K562 (cell line): ENCODE measurements at regions not wholly inside any gene's neighbourhood (a gene's known extent, or its start where the extent isn't known, plus 50 kb on each side); places are given as distances from the start of the nearest gene placed in this dataset.

ENCODE experiments used
- ATAC-seq: fragments of 200-7000 bp; cut with Tn5 transposase; 3 replicates; pipeline ENCODE4 v1.9.1; 2020; ENCODE audit warnings: moderate library complexity
- BruUV-seq: library from RNA; stranded (reverse); fragments of 400-500 nt; replicated peaks from 2 replicates; lab custom pipeline; 2021; lab: Mats Ljungman, UMichigan
- CTCF ChIA-PET: fragments of 300-600 bp; formaldehyde crosslinking; extraction: SDS; loops from one replicate; lab custom pipeline; 2021; ENCODE audit warnings: low intra/inter-chr PET ratio; lab: Yijun Ruan, JAX
- POLR2A ChIA-PET: fragments of 300-600, 350-650 bp; sonication (Branson Sonifier 250); formaldehyde crosslinking; extraction: SDS; loops from one replicate; lab custom pipeline; 2021; ENCODE audit warnings: antibody characterized with exemption, inconsistent platforms; lab: Yijun Ruan, JAX
- DNase-seq, 4 experiments: peaks; one replicate each; pipeline versions ENCODE4 v3.0.0 to v3.0.0-alpha.2; 2011 to 2018; ENCODE audit warnings: low spot score in 3 of 4, mixed read lengths in 3 of 4; ENCODE audit errors: extremely low read depth in 1 of 4
- FAIRE-seq: peaks from 2 replicates; lab custom pipeline; 2011; peaks lifted over from hg19 to GRCh38; lab: Jason Lieb, UNC
- H2AFZ ChIP-seq: 2 replicates; pipeline ENCODE4 v1.6.0; 2011; ENCODE audit warnings: low read depth, low read length, control low read depth, inconsistent platforms
- H3K27ac ChIP-seq: fragments of 200-600 bp; 3 replicates; pipeline ENCODE4 v1.8.0; 2011; ENCODE audit warnings: low read depth, mild to moderate bottlenecking, control low read depth, inconsistent platforms, low read length, moderate library complexity, mixed read lengths; ENCODE audit errors: extremely low read depth
- H3K27me3 ChIP-seq, 2 experiments: fragments of 300-600 bp in 1 of 2; 2 replicates in 1 of 2; 3 replicates in 1 of 2; pipeline versions ENCODE4 v1.6.0 to v1.8.0; 2011; ENCODE audit warnings: inconsistent platforms in 2 of 2, low read length in 2 of 2, mild to moderate bottlenecking in 1 of 2, mixed read lengths in 1 of 2, moderate library complexity in 1 of 2; ENCODE audit not compliant: control insufficient read depth in 2 of 2, insufficient read depth in 2 of 2
- H3K36me3 ChIP-seq: fragments of 300-600 bp; 3 replicates; pipeline ENCODE4 v1.8.0; 2011; ENCODE audit warnings: mild to moderate bottlenecking, low read length, inconsistent platforms; ENCODE audit not compliant: control insufficient read depth, insufficient read depth
- H3K4me1 ChIP-seq, 2 experiments: fragments of 200-600 bp in 1 of 2; replicated peaks in 1 of 2; 2 replicates in 1 of 2; 3 replicates in 1 of 2; pipeline versions ENCODE4 v1.5.1 to v1.8.0; 2011; ENCODE audit warnings: inconsistent platforms in 2 of 2, low read length in 2 of 2, mild to moderate bottlenecking in 1 of 2, mixed read lengths in 1 of 2, moderate library complexity in 1 of 2; ENCODE audit not compliant: control insufficient read depth in 2 of 2, insufficient read depth in 2 of 2
- H3K4me2 ChIP-seq: 2 replicates; pipeline ENCODE4 v1.6.1; 2011; ENCODE audit warnings: low read length, control low read depth, inconsistent platforms, mixed read lengths; ENCODE audit not compliant: insufficient read depth
- H3K4me3 ChIP-seq: fragments of 200-600 bp; sonication (generic), shearing (Covaris generic); 2 replicates; pipeline ENCODE4 v1.5.1; 2016; ENCODE audit warnings: control low read depth, inconsistent platforms
- H3K79me2 ChIP-seq: fragments of 200-600 bp; 3 replicates; pipeline ENCODE4 v1.8.0; 2011; ENCODE audit warnings: low read length, inconsistent platforms; ENCODE audit not compliant: control insufficient read depth, insufficient read depth
- H3K9ac ChIP-seq, 2 experiments: 2 replicates each; pipeline versions ENCODE4 v1.6.0 to v1.6.1; 2011; ENCODE audit warnings: low read depth in 2 of 2, low read length in 2 of 2, control low read depth in 1 of 2, inconsistent platforms in 1 of 2, mild to moderate bottlenecking in 1 of 2, mixed read lengths in 1 of 2; ENCODE audit not compliant: insufficient read depth in 1 of 2
- H3K9me1 ChIP-seq: one replicate; pipeline ENCODE4 v1.6.0; 2011; ENCODE audit warnings: inconsistent platforms, mild to moderate bottlenecking, low read length, moderate library complexity; ENCODE audit not compliant: control insufficient read depth, insufficient read depth
- H3K9me3 ChIP-seq: replicated peaks from 2 replicates; pipeline ENCODE4 v1.5.1; 2011; ENCODE audit warnings: low read depth, low read length, inconsistent platforms; ENCODE audit not compliant: control insufficient read depth, insufficient read depth
- H4K20me1 ChIP-seq: replicated peaks from 2 replicates; pipeline ENCODE4 v1.6.1; 2011; ENCODE audit warnings: low read length, inconsistent platforms, mixed read lengths; ENCODE audit not compliant: control insufficient read depth, insufficient read depth
- CREM ChIP-seq: IDR thresholded peaks from 2 replicates; pipeline ENCODE4 v1.6.1; 2014; ENCODE audit warnings: antibody characterized with exemption, low read depth
- DDX20 ChIP-seq: fragments of 450-650 bp; IDR thresholded peaks from 2 replicates; pipeline ENCODE4 v1.6.1; 2016; ENCODE audit warnings: missing genetic modification characterization, low read depth, mild to moderate bottlenecking, missing compliant biosample characterization, moderate library complexity
- ESRRA ChIP-seq: fragments of 450-650 bp; IDR thresholded peaks from 2 replicates; pipeline ENCODE4 v1.6.1; 2014; ENCODE audit warnings: low read depth, mild to moderate bottlenecking, moderate library complexity, borderline replicate concordance
- KLF10 ChIP-seq: fragments of 250-450 bp; sonication (Bioruptor Pico); IDR thresholded peaks from 2 replicates; pipeline ENCODE4 v1.6.1; 2021; ENCODE audit warnings: matching md5 sums
- NCOA4 ChIP-seq: fragments of 450-650 bp; IDR thresholded peaks from 2 replicates; pipeline ENCODE4 v1.6.1; 2018; ENCODE audit warnings: mild to moderate bottlenecking; ENCODE audit not compliant: partially characterized antibody
- NFYB ChIP-seq: IDR thresholded peaks from 2 replicates; pipeline ENCODE4 v1.6.1; 2011; ENCODE audit warnings: mild to moderate bottlenecking, moderate library complexity; ENCODE audit not compliant: insufficient read length; ENCODE audit errors: extremely low read depth
- RHOXF2B ChIP-seq: fragments of 250-450 bp; sonication (Bioruptor Pico); conservative IDR thresholded peaks from 2 replicates; pipeline ENCODE4 v1.5.1; 2021
- SMARCB1 ChIP-seq: IDR thresholded peaks from 2 replicates; pipeline ENCODE4 v1.6.1; 2011; ENCODE audit warnings: improper control_type of control experiment, low read depth; ENCODE audit not compliant: insufficient read length
- SRSF9 ChIP-seq: fragments of 200-400 bp; formaldehyde crosslinking; IDR thresholded peaks from 2 replicates; pipeline ENCODE4 v1.6.1; 2017; ENCODE audit warnings: low read depth, low read length, borderline replicate concordance
- SUPT5H ChIP-seq: fragments of 450-650 bp; IDR thresholded peaks from 2 replicates; pipeline ENCODE4 v1.6.1; 2016
- ZNF197 ChIP-seq: fragments of 200-800 bp; sonication (Bioruptor generic); IDR thresholded peaks from 2 replicates; pipeline ENCODE4 v1.6.1; 2016; ENCODE audit warnings: low read depth, missing genetic modification characterization, missing compliant biosample characterization
- ZNF253 ChIP-seq: fragments of 250-450 bp; sonication (Bioruptor Pico); conservative IDR thresholded peaks from 2 replicates; pipeline ENCODE4 v1.6.1; 2021; ENCODE audit warnings: mild to moderate bottlenecking
- ZNF431 ChIP-seq: sonication (generic); formaldehyde crosslinking; IDR thresholded peaks from 2 replicates; pipeline ENCODE4 v1.8.0; 2022; ENCODE audit warnings: mild to moderate bottlenecking, missing genetic modification reagents
- ZNF778 ChIP-seq: fragments of 450-650 bp; formaldehyde crosslinking; IDR thresholded peaks from 2 replicates; pipeline ENCODE4 v1.4.0; 2020; ENCODE audit warnings: mild to moderate bottlenecking, moderate library complexity
- WGBS: fragments of 100-300 bp; shearing (Covaris generic); methylation state at CpG from one replicate; pipeline ENCODE4 v1.1.6; 2016; ENCODE audit warnings: low coverage, mixed read lengths; ENCODE audit not compliant: insufficient coverage; ENCODE audit errors: missing lambda C conversion rate; 5-methylcytosine and 5-hydroxymethylcytosine counted together
- in situ Hi-C: fragments of 300-500 bp; cut with MboI; formaldehyde crosslinking; loops from 4 replicates; pipeline ENCODE4 v1.15.0; 2018; ENCODE audit warnings: inconsistent platforms, mixed read lengths
- intact Hi-C: fragments of 100-400 bp; cut with micrococcal nuclease; formaldehyde crosslinking; loops from 2 replicates; pipeline ENCODE4 v1.14.2; 2022
- TF ChIP-seq, protein P1 (sequence below): sonication (generic); formaldehyde crosslinking; IDR thresholded peaks from 2 replicates; pipeline ENCODE4 v1.9.0; 2022; ENCODE audit warnings: mild to moderate bottlenecking, missing genetic modification reagents
- TF ChIP-seq, protein P2 (sequence below): fragments of 450-650 bp; formaldehyde crosslinking; IDR thresholded peaks from 2 replicates; pipeline ENCODE4 v1.4.0; 2020; ENCODE audit warnings: mild to moderate bottlenecking
- TF ChIP-seq, protein P3 (sequence below): IDR thresholded peaks from 2 replicates; pipeline ENCODE4 v1.6.1; 2011; ENCODE audit not compliant: insufficient read length; ENCODE audit errors: extremely low read depth
- TF ChIP-seq, protein P4 (sequence below): sonication (generic); formaldehyde crosslinking; IDR thresholded peaks from 2 replicates; pipeline ENCODE4 v1.8.1; 2022; ENCODE audit warnings: missing genetic modification reagents
- TF ChIP-seq, protein P5 (sequence below), 2 experiments: IDR thresholded peaks; 2 replicates each; pipeline ENCODE4 v1.6.1; 2011; ENCODE audit warnings: borderline replicate concordance in 1 of 2, control low read depth in 1 of 2, low read depth in 1 of 2, low read length in 1 of 2, mild to moderate bottlenecking in 1 of 2, mixed read lengths in 1 of 2, moderate library complexity in 1 of 2; ENCODE audit not compliant: insufficient read depth in 1 of 2, insufficient read length in 1 of 2, poor library complexity in 1 of 2, severe bottlenecking in 1 of 2; ENCODE audit errors: extremely low read depth in 1 of 2

DNA sequence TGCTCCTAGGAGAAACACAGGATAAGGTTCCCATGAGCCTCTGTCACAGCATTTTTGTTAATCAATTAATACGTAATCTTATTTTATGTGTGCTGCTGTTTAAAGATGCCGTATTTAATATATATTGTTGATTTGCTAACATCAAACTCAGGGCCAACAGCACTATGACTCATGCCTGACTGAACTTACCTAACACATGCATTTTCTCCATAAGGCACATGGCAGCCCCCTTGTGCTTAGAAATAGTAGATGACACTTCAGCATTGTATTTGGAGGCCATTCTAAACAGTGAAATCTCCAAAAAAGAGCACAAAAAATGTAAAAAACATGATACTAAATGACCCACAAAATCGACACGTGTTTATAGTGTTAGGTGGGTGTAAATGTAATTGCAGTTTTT, 314.8 kb downstream of the MYCN start:
- Histone ChIP-seq H2AFZ (no peak overlapping the region), H3K4me2 (no peak overlapping the region), H3K79me2 (no peaks in the 10 kb centered on the region), H3K9me1 (no peaks in the 10 kb centered on the region), H3K27ac (no peak overlapping the region), H3K9ac (no peak overlapping the region), H4K20me1 (no peaks in the 10 kb centered on the region), H3K27me3 (peaks cover 0 to 9% of the 10 kb centered on the region in 2 experiments; a peak in 1 of 5 replicates), H3K9me3 (no peaks in the 10 kb centered on the region), H3K4me3 (no peak overlapping the region), H3K4me1 (no peaks in the 10 kb centered on the region), H3K36me3 (no peaks in the 10 kb centered on the region)
- DNase-seq (no peak), FAIRE-seq (no peak), ATAC-seq (no peak)
- in situ Hi-C loops (no loop called here), intact Hi-C loops (no loop called here)
- 1% methylated on average over 4 of the region's 4 CpGs for WGBS
- ChIA-PET CTCF (no interaction called here), POLR2A (no interaction called here)
- TF ChIP-seq NFYB (no peak), SRSF9 (no peak), ZNF778 (CRISPR knock-in tag) (no peak), ESRRA (no peak), SUPT5H (no peak), RHOXF2B (no peak), ZNF197 (no peak), SMARCB1 (no peak), CREM (no peak), ZNF431 (CRISPR knock-in tag) (no peak), KLF10 (no peak), NCOA4 (no peak), ZNF253 (no peak), DDX20 (no peak)
- TF ChIP-seq, protein P1, sequence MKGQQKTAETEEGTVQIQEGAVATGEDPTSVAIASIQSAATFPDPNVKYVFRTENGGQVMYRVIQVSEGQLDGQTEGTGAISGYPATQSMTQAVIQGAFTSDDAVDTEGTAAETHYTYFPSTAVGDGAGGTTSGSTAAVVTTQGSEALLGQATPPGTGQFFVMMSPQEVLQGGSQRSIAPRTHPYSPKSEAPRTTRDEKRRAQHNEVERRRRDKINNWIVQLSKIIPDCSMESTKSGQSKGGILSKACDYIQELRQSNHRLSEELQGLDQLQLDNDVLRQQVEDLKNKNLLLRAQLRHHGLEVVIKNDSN (CRISPR knock-in tag) = no peak
- TF ChIP-seq, protein P2, sequence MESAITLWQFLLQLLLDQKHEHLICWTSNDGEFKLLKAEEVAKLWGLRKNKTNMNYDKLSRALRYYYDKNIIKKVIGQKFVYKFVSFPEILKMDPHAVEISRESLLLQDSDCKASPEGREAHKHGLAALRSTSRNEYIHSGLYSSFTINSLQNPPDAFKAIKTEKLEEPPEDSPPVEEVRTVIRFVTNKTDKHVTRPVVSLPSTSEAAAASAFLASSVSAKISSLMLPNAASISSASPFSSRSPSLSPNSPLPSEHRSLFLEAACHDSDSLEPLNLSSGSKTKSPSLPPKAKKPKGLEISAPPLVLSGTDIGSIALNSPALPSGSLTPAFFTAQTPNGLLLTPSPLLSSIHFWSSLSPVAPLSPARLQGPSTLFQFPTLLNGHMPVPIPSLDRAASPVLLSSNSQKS (CRISPR knock-in tag) = no peak
- TF ChIP-seq, protein P3, sequence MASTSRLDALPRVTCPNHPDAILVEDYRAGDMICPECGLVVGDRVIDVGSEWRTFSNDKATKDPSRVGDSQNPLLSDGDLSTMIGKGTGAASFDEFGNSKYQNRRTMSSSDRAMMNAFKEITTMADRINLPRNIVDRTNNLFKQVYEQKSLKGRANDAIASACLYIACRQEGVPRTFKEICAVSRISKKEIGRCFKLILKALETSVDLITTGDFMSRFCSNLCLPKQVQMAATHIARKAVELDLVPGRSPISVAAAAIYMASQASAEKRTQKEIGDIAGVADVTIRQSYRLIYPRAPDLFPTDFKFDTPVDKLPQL = no peak
- TF ChIP-seq, protein P4, sequence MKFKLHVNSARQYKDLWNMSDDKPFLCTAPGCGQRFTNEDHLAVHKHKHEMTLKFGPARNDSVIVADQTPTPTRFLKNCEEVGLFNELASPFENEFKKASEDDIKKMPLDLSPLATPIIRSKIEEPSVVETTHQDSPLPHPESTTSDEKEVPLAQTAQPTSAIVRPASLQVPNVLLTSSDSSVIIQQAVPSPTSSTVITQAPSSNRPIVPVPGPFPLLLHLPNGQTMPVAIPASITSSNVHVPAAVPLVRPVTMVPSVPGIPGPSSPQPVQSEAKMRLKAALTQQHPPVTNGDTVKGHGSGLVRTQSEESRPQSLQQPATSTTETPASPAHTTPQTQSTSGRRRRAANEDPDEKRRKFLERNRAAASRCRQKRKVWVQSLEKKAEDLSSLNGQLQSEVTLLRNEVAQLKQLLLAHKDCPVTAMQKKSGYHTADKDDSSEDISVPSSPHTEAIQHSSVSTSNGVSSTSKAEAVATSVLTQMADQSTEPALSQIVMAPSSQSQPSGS (CRISPR knock-in tag) = no peak
- TF ChIP-seq, protein P5, sequence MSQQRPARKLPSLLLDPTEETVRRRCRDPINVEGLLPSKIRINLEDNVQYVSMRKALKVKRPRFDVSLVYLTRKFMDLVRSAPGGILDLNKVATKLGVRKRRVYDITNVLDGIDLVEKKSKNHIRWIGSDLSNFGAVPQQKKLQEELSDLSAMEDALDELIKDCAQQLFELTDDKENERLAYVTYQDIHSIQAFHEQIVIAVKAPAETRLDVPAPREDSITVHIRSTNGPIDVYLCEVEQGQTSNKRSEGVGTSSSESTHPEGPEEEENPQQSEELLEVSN (IDR thresholded peaks at IDR 0.05; ENCODE audit: borderline replicate concordance in 1 of 2, extremely low read depth in 1 of 2, insufficient read depth in 1 of 2, insufficient read length in 1 of 2, low read depth in 1 of 2, low read length in 1 of 2, poor library complexity in 1 of 2, severe bottlenecking in 1 of 2) = no peak
- no TSS peak for BruUV-seq
